ENCODE measurements at regions not wholly inside any gene's neighbourhood (a gene's known extent, or its start where the extent isn't known, plus 50 kb on each side); places are given as distances from the start of the nearest gene placed in this dataset. TPM values are rescaled to one million over a fixed set of nuclear protein-coding genes. Genes with fewer than 3 reads are reported as not detected.
A peak's percentile ranks its signal among the peaks of the same experiment; 100 is the strongest.

- Histone ChIP-seq H2AFZ (ENCODE audit: low read depth, low read length) (no peak overlapping the region), H3K4me2 (ENCODE audit: insufficient read depth, low read length) (no peak overlapping the region), H3K4me1 (replicated peaks in 1 of 2; ENCODE audit: control insufficient read depth in 2 of 2, insufficient read depth in 2 of 2, low read length in 2 of 2) (no peaks in the 10 kb centered on the region; a peak in 1 of 5 replicates), H3K9me3 (replicated peaks; ENCODE audit: control insufficient read depth, insufficient read depth, low read depth, low read length) (no peaks in the 10 kb centered on the region), H3K36me3 (ENCODE audit: control insufficient read depth, insufficient read depth, low read length) (no peaks in the 10 kb centered on the region), H3K4me3 (no peak overlapping the region), H3K9ac (ENCODE audit: insufficient read depth in 1 of 2, low read depth in 2 of 2, low read length in 2 of 2) (no peak overlapping the region), H3K79me2 (ENCODE audit: control insufficient read depth, insufficient read depth, low read length) (no peaks in the 10 kb centered on the region), H3K27ac (ENCODE audit: extremely low read depth, low read depth, low read length) (no peak overlapping the region), H3K27me3 (ENCODE audit: control insufficient read depth in 2 of 2, insufficient read depth in 2 of 2, low read length in 2 of 2) (peaks cover 2 to 16% of the 10 kb centered on the region in 2 experiments; a peak in 3 of 5 replicates), H4K20me1 (replicated peaks; ENCODE audit: control insufficient read depth, insufficient read depth, low read length) (no peaks in the 10 kb centered on the region), H3K9me1 (ENCODE audit: control insufficient read depth, insufficient read depth, low read length) (no peaks in the 10 kb centered on the region)
- no peak for FAIRE-seq
- POLR2A ChIA-PET: interaction anchor here (1.3 kb wide), 1 partner anchor 23 kb away, joined by 3 read pairs; no protein-coding TSS in a partner anchor
- BruUV-seq (replicated peaks): no TSS peak
- in situ Hi-C loops (cut with MboI): no loop called here
- WGBS (ENCODE audit: insufficient coverage, low coverage, missing lambda C conversion rate): 0% methylated on average over 2 of the region's 2 CpGs
- CTCF ChIA-PET (ENCODE audit: low intra/inter-chr PET ratio): no interaction called here
- DNase-seq (ENCODE audit: extremely low read depth in 1 of 4, low spot score in 3 of 4): no peak
- intact Hi-C loops (cut with micrococcal nuclease): no loop called here
- TF ChIP-seq SP1 (CRISPR knock-in tag; IDR thresholded peaks at IDR 0.05) (no peak), ZBTB40 (IDR thresholded peaks at IDR 0.05) (peak; percentile 66), ZBTB40 (CRISPR knock-in tag; IDR thresholded peaks at IDR 0.05) (no peak)
- ATAC-seq: no peak
These were observed 50.3 kb upstream of the E2F8 start for GRCh38 chr11:19291064-19291463.

Small RNA genes lying in the stretch of these regions (microRNA-seq; reads per million reads assigned to microRNA genes)
- not detected for gene MIR4486 (ENCODE audit: borderline microRNAs expressed)

Small RNA genes lying in the stretch of these regions (small RNA-seq; reads per million reads assigned to genes)
- gene MIR4486: not detected
- gene RF00408: not detected
- 0.26 reads per million for gene RNA5SP335
